ENCODE measurements at regions not wholly inside any gene's neighbourhood (a gene's known extent, or its start where the extent isn't known, plus 50 kb on each side); places are given as distances from the start of the nearest gene placed in this dataset.
"Not testable (repeated sequence)": the region's sequence is repeated elsewhere in the genome, so short reads cannot be mapped to it uniquely, and the experiment has no call there.

- DNase-seq = no peak
Observed at GRCh38 chr6:14540276-14540675, 422.7 kb downstream of the CD83 start.

GRCh38 chr6:14540810-14541540, 423.4 kb downstream of the CD83 start:
- no peak for DNase-seq

GRCh38 chr6:14542670-14543366, 425.2 kb downstream of the CD83 start:
- DNase-seq = no peak

- no peak for DNase-seq
Observed at GRCh38 chr6:14543971-14544585, 426.5 kb downstream of the CD83 start.

DNA sequence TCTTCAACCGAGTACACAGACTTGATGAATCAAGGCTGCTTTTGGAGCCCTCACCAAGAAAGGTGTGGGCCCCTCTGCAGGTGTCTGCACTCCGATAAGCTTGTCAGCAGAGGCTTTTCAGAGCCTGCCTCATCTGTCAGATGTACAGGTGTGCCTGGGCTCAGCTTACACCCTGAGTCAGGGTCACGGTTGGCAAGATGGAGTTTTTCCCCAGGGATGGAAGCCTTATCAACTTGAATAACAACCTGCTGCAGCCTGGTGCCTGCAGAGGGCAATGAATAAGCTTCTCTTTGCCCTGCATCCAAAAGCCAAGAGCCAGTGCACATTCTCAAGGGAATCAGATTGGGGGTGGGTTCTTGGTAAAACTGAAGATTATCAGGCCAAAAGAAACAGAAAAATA, 427.1 kb downstream of the CD83 start:
- DNase-seq = no peak

DNA sequence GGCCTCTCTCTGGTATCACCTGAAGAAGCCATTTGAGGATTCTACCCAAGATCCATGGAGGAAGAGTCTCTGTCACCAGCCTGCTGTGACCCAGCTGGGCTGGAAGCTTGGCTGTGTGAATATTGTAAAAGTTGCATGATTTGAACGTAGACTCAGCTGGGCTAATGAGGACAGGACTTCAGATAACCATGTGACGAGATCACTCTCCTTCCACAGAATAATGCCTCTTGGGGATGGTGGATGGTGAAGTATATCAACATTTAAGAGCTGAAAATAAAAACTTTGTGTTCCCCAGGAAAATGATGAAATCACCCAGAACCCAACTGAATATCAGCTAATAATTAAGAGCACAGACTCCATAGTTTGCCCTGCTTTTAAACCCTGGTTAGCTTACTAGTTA, 427.9 kb downstream of the CD83 start:
- DNase-seq = no peak

DNA sequence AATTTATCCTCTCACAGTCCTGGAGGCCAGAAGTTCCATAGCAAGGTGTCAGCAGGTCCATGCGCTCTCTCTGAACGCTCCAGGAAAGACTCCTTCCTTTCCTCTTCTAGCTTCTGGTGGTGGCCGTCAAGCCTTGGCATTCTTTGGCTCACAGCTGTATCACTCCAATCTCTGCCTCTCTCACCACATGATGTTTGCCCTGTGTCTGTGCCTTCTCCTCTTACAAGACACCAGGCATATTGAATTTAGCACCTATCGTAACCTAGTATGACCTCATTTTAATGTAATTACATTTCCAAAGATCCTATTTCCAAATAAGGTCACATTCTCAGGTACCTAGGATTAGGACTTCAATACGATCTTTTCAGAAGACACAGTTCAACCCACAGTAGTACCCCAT, 428.5 kb downstream of the CD83 start:
- DNase-seq = no peak

DNA sequence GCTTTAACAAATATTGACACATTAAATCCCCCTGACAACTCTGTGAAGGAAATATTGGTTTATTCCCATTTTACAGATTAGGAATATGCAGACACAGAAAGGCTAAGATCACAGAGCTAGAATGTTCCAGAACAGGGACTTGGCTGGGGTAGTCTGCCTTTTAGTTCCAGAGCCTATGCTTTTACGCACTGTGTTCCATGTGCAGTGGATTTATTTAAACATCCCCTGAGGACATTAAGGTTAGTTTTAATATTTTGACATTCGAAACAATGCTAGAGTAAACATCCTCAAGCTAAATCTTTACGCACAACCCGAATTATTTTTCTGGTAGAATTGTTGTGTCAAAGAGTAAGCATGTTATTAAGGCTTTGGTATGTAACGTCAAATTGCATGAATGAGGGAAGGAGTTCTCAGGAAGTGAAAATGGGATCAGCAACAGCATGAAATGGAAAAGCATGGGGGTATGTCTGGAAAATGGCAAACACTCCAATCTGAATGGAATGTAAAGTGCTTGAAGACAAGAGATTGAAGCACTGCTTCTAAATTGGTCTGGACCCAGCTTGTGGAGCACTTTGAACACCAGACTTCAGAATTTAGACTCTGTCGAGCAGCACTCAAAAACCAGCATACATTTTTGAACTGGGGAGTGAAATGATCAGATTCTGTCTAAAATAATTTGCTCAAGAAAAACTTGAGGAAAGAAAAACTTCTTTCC, 429.9 kb downstream of the CD83 start:
- no peak for DNase-seq

DNA sequence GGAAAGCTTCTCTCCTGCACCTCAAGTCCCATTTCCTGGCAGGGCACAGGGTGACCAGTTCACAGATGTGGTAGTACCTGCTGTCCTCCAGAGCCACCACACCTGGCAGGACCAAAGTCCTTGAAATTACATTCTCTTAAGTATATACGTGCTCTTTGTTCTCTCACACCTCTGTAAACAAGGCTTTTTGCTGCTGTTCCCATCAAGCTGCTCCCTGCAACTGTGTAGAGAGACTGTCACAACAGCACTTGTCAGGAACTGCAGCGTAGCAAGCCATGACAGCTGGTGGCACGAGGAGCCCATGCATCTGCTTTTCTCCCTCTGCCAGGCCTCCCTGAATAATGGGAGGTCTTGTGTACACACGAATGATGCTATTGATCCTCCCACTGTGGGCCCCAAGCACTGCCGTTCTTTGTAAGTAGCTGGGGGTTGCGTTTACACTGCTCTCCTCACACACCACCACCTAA, 431.8 kb downstream of the CD83 start:
- no peak for DNase-seq

DNA sequence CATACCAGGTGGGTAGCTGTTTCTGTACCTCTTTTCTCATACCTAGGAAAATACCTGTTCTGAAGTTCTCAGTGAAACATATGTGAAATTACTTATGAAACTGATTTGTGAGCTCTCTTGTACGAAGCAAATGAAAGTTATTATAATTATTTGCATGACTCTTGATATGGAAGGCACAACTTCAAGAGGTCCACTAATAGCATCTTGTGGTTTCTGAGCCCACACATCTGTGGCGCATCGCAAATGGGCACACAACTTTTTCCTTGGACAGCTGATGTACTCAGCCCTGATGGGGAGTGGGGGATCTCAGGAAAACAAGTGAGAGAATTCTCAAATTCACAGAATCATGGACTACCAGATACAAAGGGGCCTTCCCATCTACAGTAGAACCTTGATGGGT, 432.3 kb downstream of the CD83 start:
- no peak for DNase-seq

DNA sequence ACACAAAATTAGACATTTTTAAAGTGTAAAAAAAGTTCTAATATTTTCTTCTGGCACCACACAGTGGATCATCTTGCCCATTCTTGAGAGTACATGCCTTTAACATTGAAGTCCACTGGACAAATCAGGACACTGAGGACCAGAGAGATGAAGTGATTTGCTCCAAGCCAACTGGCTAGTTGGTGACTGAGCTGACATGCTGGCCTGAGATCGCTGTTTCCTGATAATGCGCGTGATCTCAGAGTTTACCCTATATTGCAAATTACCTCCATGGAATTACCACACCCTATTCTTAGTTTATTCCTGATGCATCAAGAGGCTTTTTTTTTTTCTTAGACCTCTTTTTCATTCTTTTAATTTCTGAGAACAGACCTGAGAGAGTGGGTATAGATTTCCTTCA, 432.8 kb downstream of the CD83 start:
- no peak for DNase-seq

DNA sequence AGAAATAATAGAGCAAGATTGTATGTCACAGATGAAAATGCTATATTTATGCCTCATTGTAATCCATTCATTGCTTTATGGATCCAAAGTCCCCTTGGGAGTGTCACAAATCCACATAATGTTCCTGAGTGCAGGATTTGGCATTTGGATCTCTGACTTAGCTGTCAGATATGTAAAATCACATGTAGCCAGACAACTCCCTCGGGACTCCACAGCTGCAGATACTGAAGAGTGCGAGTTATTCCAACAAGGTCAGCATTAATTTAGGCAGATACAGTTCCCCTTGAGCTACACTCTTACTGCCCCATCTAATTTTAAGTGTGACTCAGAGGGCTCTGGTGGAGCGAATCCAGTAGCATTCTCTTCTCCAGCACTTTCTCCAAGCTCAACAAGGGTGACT, 433.2 kb downstream of the CD83 start:
- no peak for DNase-seq

DNA sequence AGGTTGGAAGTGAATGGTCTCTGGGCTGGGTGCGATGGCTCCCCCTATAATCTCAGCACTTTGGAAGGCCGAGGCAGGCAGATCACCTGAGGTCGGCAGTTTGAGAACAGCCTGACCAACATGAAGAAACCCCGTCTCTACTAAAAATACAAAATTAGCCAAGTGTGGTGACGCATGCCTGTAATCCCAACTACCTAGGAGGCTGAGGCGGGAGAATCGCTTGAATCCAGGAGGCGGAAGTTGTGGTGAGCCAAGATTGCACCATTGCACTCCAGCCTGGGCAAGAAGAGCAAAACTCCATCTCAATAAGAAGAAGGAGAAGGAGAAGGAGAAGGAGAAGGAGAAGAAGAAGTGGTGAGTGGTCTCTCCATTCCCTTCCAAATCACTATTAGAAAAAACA, 434.0 kb downstream of the CD83 start:
- not testable (repeated sequence) for DNase-seq

- DNase-seq = no peak
Observed at GRCh38 chr6:14552891-14553290, 435.3 kb downstream of the CD83 start.

DNA sequence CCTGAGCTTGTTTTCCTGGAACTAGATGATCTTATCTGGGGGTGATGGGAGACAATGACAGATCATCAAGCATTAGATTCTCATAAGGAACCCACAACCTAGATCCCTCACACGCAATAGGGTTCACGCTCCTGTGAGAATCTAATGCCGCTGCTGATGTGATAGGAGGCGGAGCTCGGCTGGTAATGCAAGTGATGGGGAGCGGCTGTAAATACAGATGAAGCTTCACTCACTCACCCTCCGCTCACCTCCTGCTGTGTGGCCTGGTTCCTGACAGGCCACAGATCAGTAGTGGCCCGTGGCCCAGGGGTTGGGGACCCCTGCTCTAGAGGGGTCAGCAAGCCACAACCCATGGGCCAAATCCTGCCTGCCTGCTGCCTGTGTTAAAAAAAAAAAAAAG, 435.9 kb downstream of the CD83 start:
- no peak for DNase-seq

DNA sequence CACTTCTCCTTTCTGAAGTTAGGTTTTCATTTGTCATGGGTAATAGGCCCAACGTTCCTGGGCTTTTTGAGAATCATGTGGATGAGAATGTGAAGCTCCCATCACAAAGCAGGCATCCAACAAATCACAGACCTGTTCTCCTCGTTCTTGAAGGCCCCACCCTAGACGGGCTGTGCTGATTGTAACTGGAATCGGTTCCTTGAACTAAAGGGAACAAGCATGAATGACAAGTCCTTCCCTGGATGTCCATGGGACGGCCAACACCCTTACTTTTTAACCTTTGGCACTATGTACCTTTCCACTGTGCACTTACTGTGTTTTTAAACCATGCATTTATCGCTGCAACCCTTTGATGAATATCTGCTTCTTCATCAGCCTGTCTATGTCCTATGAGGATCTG, 438.2 kb downstream of the CD83 start:
- DNase-seq = no peak

- no peak for DNase-seq
Observed at GRCh38 chr6:14559746-14560536, 442.4 kb downstream of the CD83 start.

- not testable (repeated sequence) for DNase-seq
Observed at GRCh38 chr6:14561563-14561962, 444.0 kb downstream of the CD83 start.

DNA sequence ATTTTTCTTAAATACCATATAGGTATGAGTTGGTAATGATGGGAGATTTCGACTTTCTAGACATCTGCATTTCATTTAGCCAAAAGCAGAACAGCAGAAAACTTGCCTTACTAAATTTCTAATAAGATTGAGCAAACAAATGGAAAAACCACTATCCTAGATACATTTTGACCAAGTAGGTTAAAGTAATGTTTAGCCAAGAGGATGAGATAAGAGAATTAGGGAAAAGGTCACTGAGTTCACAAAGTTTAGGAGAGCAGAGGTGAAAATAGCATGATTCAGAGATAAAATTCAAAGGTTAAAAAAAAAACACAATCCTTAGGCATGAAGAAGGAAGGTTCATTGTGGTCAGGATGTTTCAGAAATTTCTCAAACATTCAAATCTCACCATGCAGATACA, 450.3 kb downstream of the CD83 start:
- DNase-seq = no peak

- no peak for DNase-seq
Observed at GRCh38 chr6:14569394-14569793, 451.8 kb downstream of the CD83 start.

- not testable (repeated sequence) for DNase-seq
Observed at GRCh38 chr6:14569874-14570273, 452.3 kb downstream of the CD83 start.

GRCh38 chr6:14571001-14571400, 453.4 kb downstream of the CD83 start:
- DNase-seq = no peak

All from occipital lobe (tissue), 1 donor.